Hematopoietic multipotent progenitor cell treated with erythropoietin and hydrocortisone succinate and interleukin-3 and kit ligand, for 6 days (in vitro differentiated cells): ENCODE measurements at regions not wholly inside any gene's neighbourhood (a gene's known extent, or its start where the extent isn't known, plus 50 kb on each side); places are given as distances from the start of the nearest gene placed in this dataset.

Experiments used
- DNase-seq: peaks from one replicate; pipeline ENCODE4 v3.0.0-alpha.2; 2015

- DNase-seq = no peak
Measured at GRCh38 chr1:87937831-87938395, 609.2 kb downstream of the LMO4 start.

- DNase-seq = no peak
Measured at GRCh38 chr1:87938631-87939030, 610.0 kb downstream of the LMO4 start.

GRCh38 chr1:87939444-87939843 is 610.8 kb downstream of the LMO4 start:
- DNase-seq = no peak

GRCh38 chr1:87940421-87940820 is 611.7 kb downstream of the LMO4 start:
- DNase-seq = no peak

GRCh38 chr1:87941337-87941946 is 612.8 kb downstream of the LMO4 start:
- DNase-seq = no peak

GRCh38 chr1:87942165-87942564 is 613.5 kb downstream of the LMO4 start:
- DNase-seq = no peak

GRCh38 chr1:87949711-87950110 is 621.0 kb downstream of the LMO4 start:
- no peak for DNase-seq

- no peak for DNase-seq
Measured at GRCh38 chr1:87950369-87950768, 621.7 kb downstream of the LMO4 start.

- DNase-seq = no peak
Measured at GRCh38 chr1:87951409-87951808, 622.7 kb downstream of the LMO4 start.

GRCh38 chr1:87951852-87952251 is 623.2 kb downstream of the LMO4 start:
- no peak for DNase-seq

GRCh38 chr1:87953121-87953520 is 624.4 kb downstream of the LMO4 start:
- DNase-seq = no peak

- peak; percentile 80 for DNase-seq
Measured at GRCh38 chr1:87953732-87954344, 625.2 kb downstream of the LMO4 start.

GRCh38 chr1:87955038-87955437 is 626.4 kb downstream of the LMO4 start:
- no peak for DNase-seq

GRCh38 chr1:87956072-87956471 is 627.4 kb downstream of the LMO4 start:
- no peak for DNase-seq

GRCh38 chr1:87956750-87957149 is 628.1 kb downstream of the LMO4 start:
- DNase-seq = no peak

GRCh38 chr1:87957331-87957730 is 628.7 kb downstream of the LMO4 start:
- DNase-seq = no peak

- no peak for DNase-seq
Measured at GRCh38 chr1:87958201-87958600, 629.5 kb downstream of the LMO4 start.

GRCh38 chr1:87958716-87959115 is 630.0 kb downstream of the LMO4 start:
- no peak for DNase-seq

- DNase-seq = no peak
Measured at GRCh38 chr1:87959236-87959635, 630.6 kb downstream of the LMO4 start.

GRCh38 chr1:87961992-87962391 is 633.3 kb downstream of the LMO4 start:
- peak; percentile 9 for DNase-seq

GRCh38 chr1:87963556-87963955 is 634.9 kb downstream of the LMO4 start:
- DNase-seq = no peak

GRCh38 chr1:87965193-87965592 is 636.5 kb downstream of the LMO4 start:
- no peak for DNase-seq

- no peak for DNase-seq
Measured at GRCh38 chr1:87968197-87968955, 639.7 kb downstream of the LMO4 start.

- no peak for DNase-seq
Measured at GRCh38 chr1:87969040-87969439, 640.4 kb downstream of the LMO4 start.
